GM12878 (cell line): ENCODE measurements at regions not wholly inside any gene's neighbourhood (a gene's known extent, or its start where the extent isn't known, plus 50 kb on each side); places are given as distances from the start of the nearest gene placed in this dataset.

Source experiments
- ATAC-seq: fragments of 200-7000 bp; cut with Tn5 transposase; 3 replicates; pipeline ENCODE4 v1.9.1; 2020; ENCODE audit warnings: mild to moderate bottlenecking, moderate library complexity
- BruUV-seq: library from RNA; stranded (reverse); fragments of 400-500 nt; replicated peaks from 2 replicates; lab custom pipeline; 2021; lab: Mats Ljungman, UMichigan
- CTCF ChIA-PET: fragments of 300-600 bp; sonication (Branson Sonifier 250); formaldehyde crosslinking; extraction: SDS; loops from one replicate; lab custom pipeline; 2021; ENCODE audit warnings: inconsistent platforms; lab: Yijun Ruan, JAX
- POLR2A ChIA-PET: fragments of 350-600 bp; formaldehyde crosslinking; extraction: SDS; loops from one replicate; lab custom pipeline; 2021; ENCODE audit warnings: inconsistent platforms; lab: Charles Lee
- RAD21 ChIA-PET: fragments of 300-600 bp; sonication (Branson Sonifier 250); formaldehyde crosslinking; loops from one replicate; lab custom pipeline; 2023; ENCODE audit warnings: antibody characterized with exemption; ENCODE audit not compliant: unreplicated experiment; lab: Charles Lee
- SMC1A ChIA-PET: fragments of 300-600 bp; sonication (Branson Sonifier 250); formaldehyde crosslinking; loops from one replicate; lab custom pipeline; 2023; ENCODE audit not compliant: unreplicated experiment, uncharacterized antibody; lab: Charles Lee
- DNase-seq: peaks from one replicate; pipeline ENCODE4 v3.0.0-alpha.2; 2011; ENCODE audit warnings: low read depth, low spot score
- FAIRE-seq: peaks from 3 replicates; lab custom pipeline; 2011; peaks lifted over from hg19 to GRCh38; lab: Jason Lieb, UNC
- H2AFZ ChIP-seq: 2 replicates; pipeline ENCODE4 v1.6.0; 2011; ENCODE audit warnings: low read depth, low read length, control low read depth; ENCODE audit not compliant: control insufficient read depth
- H3K27ac ChIP-seq: 2 replicates; pipeline ENCODE4 v1.5.1; 2011; ENCODE audit warnings: control low read depth; ENCODE audit not compliant: control insufficient read depth, insufficient read depth
- H3K27me3 ChIP-seq, 2 experiments: replicated peaks in 1 of 2; 2 replicates each; pipeline versions ENCODE4 v1.6.0 to v1.6.1; 2011; ENCODE audit warnings: low read length in 1 of 2; ENCODE audit not compliant: control insufficient read depth in 2 of 2, insufficient read depth in 2 of 2
- H3K36me3 ChIP-seq, 2 experiments: 2 replicates each; pipeline ENCODE4 v1.5.1; 2011; ENCODE audit warnings: low read length in 1 of 2; ENCODE audit not compliant: control insufficient read depth in 2 of 2, insufficient read depth in 2 of 2
- H3K4me1 ChIP-seq: 2 replicates; pipeline ENCODE4 v1.6.1; 2011; ENCODE audit warnings: mild to moderate bottlenecking, low read length, moderate library complexity, mixed read lengths; ENCODE audit not compliant: control insufficient read depth, insufficient read depth
- H3K4me2 ChIP-seq: 2 replicates; pipeline ENCODE4 v1.6.0; 2011; ENCODE audit warnings: control low read depth; ENCODE audit not compliant: control insufficient read depth, insufficient read depth
- H3K4me3 ChIP-seq: fragments of 200-600 bp; sonication (generic); 2 replicates; pipeline ENCODE4 v1.5.1; 2016
- H3K79me2 ChIP-seq: 2 replicates; pipeline ENCODE4 v1.6.0; 2011; ENCODE audit warnings: low read length; ENCODE audit not compliant: control insufficient read depth, insufficient read depth
- H3K9ac ChIP-seq: 2 replicates; pipeline ENCODE4 v1.8.0; 2011; ENCODE audit warnings: low read length, control low read depth, mixed read lengths; ENCODE audit not compliant: control insufficient read depth, insufficient read depth
- H3K9me3 ChIP-seq: replicated peaks from 3 replicates; pipeline ENCODE4 v1.5.1; 2011; ENCODE audit warnings: mild to moderate bottlenecking, low read length; ENCODE audit not compliant: control insufficient read depth, insufficient read depth
- H4K20me1 ChIP-seq: 2 replicates; pipeline ENCODE4 v1.6.0; 2011; ENCODE audit not compliant: control insufficient read depth, insufficient read depth
- BCL11A ChIP-seq: IDR thresholded peaks from 2 replicates; pipeline ENCODE4 v1.6.1; 2011; ENCODE audit warnings: low read depth, low read length
- BHLHE40 ChIP-seq, 2 experiments: fragments of 450-650 bp in 1 of 2; IDR thresholded peaks; 2 replicates each; pipeline ENCODE4 v1.6.1; 2011 to 2017; ENCODE audit warnings: low read depth in 2 of 2, borderline replicate concordance in 1 of 2, improper control_type of control experiment in 1 of 2, low read length in 1 of 2, mild to moderate bottlenecking in 1 of 2
- CBFB ChIP-seq: IDR thresholded peaks from 2 replicates; pipeline ENCODE4 v1.6.1; 2016; ENCODE audit warnings: antibody characterized with exemption, low read depth
- HDAC2 ChIP-seq: fragments of 200-600 bp; sonication (generic); IDR thresholded peaks from 2 replicates; pipeline ENCODE4 v1.6.1; 2017
- MEF2A ChIP-seq: IDR thresholded peaks from 2 replicates; pipeline ENCODE4 v1.6.1; 2011; ENCODE audit warnings: low read depth, mild to moderate bottlenecking, low read length, moderate library complexity; ENCODE audit not compliant: insufficient read depth
- MEF2B ChIP-seq: fragments of 450-650 bp; IDR thresholded peaks from 2 replicates; pipeline ENCODE4 v1.6.1; 2018; ENCODE audit warnings: mild to moderate bottlenecking, moderate library complexity; ENCODE audit not compliant: partially characterized antibody, poor library complexity, severe bottlenecking
- ZNF24 ChIP-seq: fragments of 450-650 bp; IDR thresholded peaks from 2 replicates; pipeline ENCODE4 v1.6.1; 2017; ENCODE audit warnings: antibody characterized with exemption, mild to moderate bottlenecking
- ZNF622 ChIP-seq: fragments of 450-650 bp; IDR thresholded peaks from 2 replicates; pipeline ENCODE4 v1.6.1; 2017; ENCODE audit warnings: mild to moderate bottlenecking, inconsistent platforms
- WGBS: methylation state at CpG from one replicate; pipeline ENCODE4 v1.1.6; 2016; ENCODE audit warnings: low lambda C conversion rate; ENCODE audit not compliant: insufficient replicate concordance, insufficient coverage; ENCODE audit errors: missing lambda C conversion rate; 5-methylcytosine and 5-hydroxymethylcytosine counted together
- in situ Hi-C: fragments of 300-500 bp; cut with MboI; formaldehyde crosslinking; loops from 9 replicates; pipeline ENCODE4 v1.14.3; 2018; ENCODE audit warnings: mixed read lengths
- intact Hi-C: fragments of 100-400 bp; cut with micrococcal nuclease; formaldehyde crosslinking; loops from one replicate; pipeline ENCODE4 v1.14.2; 2022; ENCODE audit not compliant: unreplicated experiment
- TF ChIP-seq, protein P1 (sequence below): fragments of 450-650 bp; IDR thresholded peaks from 2 replicates; pipeline ENCODE4 v1.6.1; 2016; ENCODE audit warnings: mild to moderate bottlenecking
- TF ChIP-seq, protein P2 (sequence below): fragments of 450-650 bp; formaldehyde crosslinking; IDR thresholded peaks from 2 replicates; pipeline ENCODE4 v1.5.0; 2022; ENCODE audit warnings: mild to moderate bottlenecking, missing genetic modification characterization
- TF ChIP-seq, protein P3 (sequence below): IDR thresholded peaks from 2 replicates; pipeline ENCODE4 v1.6.1; 2011; ENCODE audit warnings: low read depth, low read length, improper control_type of control experiment, borderline replicate concordance

DNA sequence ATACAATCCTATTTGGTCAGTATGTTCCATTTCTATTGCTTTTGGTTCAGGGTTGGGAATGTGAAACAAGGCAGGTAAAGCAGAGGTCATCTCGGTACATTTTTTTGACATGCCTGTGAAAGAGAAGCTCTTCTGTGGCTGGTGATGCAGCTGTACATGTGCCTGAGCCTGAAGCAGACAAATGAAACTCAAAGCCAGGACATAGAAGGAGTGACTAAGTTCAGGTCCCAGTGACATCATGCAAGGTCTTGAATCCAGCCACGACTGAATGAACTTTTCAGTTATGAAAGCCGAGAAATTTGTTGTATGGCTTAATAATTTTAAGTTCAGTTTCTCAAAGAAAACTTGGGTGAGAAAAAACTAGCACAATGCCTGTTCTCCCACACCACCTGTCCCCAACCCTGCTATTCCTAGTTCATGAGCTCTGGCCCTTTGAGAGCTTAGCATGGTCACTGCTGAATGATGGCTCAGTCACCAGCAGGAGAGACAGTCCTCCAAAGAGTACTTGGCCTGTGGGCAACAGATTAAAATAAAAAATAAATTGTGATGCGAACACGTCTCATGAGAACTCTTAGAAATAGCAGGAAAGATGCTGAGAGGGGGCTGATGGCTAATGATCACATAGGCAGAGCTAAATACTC lies 600.2 kb upstream of the GRM7 start (continued):
- TF ChIP-seq, protein P1, sequence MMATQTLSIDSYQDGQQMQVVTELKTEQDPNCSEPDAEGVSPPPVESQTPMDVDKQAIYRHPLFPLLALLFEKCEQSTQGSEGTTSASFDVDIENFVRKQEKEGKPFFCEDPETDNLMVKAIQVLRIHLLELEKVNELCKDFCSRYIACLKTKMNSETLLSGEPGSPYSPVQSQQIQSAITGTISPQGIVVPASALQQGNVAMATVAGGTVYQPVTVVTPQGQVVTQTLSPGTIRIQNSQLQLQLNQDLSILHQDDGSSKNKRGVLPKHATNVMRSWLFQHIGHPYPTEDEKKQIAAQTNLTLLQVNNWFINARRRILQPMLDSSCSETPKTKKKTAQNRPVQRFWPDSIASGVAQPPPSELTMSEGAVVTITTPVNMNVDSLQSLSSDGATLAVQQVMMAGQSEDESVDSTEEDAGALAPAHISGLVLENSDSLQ: no peak
- no peak for TF ChIP-seq BCL11A
- TF ChIP-seq, protein P2, sequence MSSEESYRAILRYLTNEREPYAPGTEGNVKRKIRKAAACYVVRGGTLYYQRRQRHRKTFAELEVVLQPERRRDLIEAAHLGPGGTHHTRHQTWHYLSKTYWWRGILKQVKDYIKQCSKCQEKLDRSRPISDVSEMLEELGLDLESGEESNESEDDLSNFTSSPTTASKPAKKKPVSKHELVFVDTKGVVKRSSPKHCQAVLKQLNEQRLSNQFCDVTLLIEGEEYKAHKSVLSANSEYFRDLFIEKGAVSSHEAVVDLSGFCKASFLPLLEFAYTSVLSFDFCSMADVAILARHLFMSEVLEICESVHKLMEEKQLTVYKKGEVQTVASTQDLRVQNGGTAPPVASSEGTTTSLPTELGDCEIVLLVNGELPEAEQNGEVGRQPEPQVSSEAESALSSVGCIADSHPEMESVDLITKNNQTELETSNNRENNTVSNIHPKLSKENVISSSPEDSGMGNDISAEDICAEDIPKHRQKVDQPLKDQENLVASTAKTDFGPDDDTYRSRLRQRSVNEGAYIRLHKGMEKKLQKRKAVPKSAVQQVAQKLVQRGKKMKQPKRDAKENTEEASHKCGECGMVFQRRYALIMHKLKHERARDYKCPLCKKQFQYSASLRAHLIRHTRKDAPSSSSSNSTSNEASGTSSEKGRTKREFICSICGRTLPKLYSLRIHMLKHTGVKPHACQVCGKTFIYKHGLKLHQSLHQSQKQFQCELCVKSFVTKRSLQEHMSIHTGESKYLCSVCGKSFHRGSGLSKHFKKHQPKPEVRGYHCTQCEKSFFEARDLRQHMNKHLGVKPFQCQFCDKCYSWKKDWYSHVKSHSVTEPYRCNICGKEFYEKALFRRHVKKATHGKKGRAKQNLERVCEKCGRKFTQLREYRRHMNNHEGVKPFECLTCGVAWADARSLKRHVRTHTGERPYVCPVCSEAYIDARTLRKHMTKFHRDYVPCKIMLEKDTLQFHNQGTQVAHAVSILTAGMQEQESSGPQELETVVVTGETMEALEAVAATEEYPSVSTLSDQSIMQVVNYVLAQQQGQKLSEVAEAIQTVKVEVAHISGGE (CRISPR knock-in tag): no peak

DNA sequence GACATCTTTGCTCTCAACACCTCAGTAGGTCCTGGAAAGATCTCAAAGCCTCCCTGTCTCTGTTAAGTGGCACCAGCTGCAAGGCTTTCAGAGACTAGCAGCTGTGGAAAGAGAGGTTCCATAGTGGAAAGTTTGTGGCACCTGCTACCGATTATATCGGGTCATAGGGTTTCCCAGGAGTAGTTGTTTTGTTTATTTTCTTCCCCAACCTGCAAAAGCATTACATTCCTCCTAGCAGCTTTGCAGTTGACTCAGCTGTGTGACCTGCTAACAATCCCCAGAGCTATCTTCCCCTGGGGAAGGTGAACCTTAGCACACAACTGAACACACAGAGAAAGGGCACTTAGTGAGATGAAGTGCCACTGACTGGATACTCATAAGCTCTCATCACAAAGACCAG lies 598.9 kb upstream of the GRM7 start:
- CTCF ChIA-PET: no interaction called here
- ATAC-seq: no peak
- WGBS: 25% methylated on average over 2 of the region's 2 CpGs
- no peaks in the 10 kb centered on the region; the same call in 2 of the 3 replicates for H3K9me3 ChIP-seq
- no peak overlapping the region for H3K27ac ChIP-seq
- no peak overlapping the region for H3K4me2 ChIP-seq
- RAD21 ChIA-PET: interaction anchor here (3.5 kb wide), 1 partner anchor 11 kb away, joined by 20 read pairs; no protein-coding TSS in a partner anchor
- no peaks in the 10 kb centered on the region for H3K27me3 ChIP-seq
- SMC1A ChIA-PET: interaction anchor here (0.8 to 4.8 kb wide), 6 partner anchors 9 to 418 kb away, joined by 3 to 36 read pairs (median 4); no protein-coding TSS in a partner anchor
- no peaks in the 10 kb centered on the region for H3K79me2 ChIP-seq
- intact Hi-C loops: no loop called here
- no peaks in the 10 kb centered on the region for H3K4me1 ChIP-seq
- no peak overlapping the region for H3K4me3 ChIP-seq
- POLR2A ChIA-PET: no interaction called here
- no TSS peak for BruUV-seq
- DNase-seq: no peak
- H2AFZ ChIP-seq: no peak overlapping the region; the same call in 1 of the 2 replicates
- H3K9ac ChIP-seq: no peak overlapping the region
- in situ Hi-C loops: no loop called here
- H3K36me3 ChIP-seq: no peaks in the 10 kb centered on the region
- H4K20me1 ChIP-seq: no peaks in the 10 kb centered on the region
- TF ChIP-seq BHLHE40 (IDR thresholded peaks at IDR 0.05; ENCODE audit: borderline replicate concordance in 1 of 2, low read depth in 2 of 2, low read length in 1 of 2): no peak
- TF ChIP-seq CBFB: no peak
- no peak for TF ChIP-seq ZNF622
- TF ChIP-seq MEF2A: no peak
- TF ChIP-seq ZNF24: no peak
- peak; percentile 71 for TF ChIP-seq MEF2B
- TF ChIP-seq, protein P3, sequence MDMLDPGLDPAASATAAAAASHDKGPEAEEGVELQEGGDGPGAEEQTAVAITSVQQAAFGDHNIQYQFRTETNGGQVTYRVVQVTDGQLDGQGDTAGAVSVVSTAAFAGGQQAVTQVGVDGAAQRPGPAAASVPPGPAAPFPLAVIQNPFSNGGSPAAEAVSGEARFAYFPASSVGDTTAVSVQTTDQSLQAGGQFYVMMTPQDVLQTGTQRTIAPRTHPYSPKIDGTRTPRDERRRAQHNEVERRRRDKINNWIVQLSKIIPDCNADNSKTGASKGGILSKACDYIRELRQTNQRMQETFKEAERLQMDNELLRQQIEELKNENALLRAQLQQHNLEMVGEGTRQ: no peak
- no peak for TF ChIP-seq HDAC2
- no peak for FAIRE-seq
